ENCODE measurements at regions not wholly inside any gene's neighbourhood (a gene's known extent, or its start where the extent isn't known, plus 50 kb on each side); places are given as distances from the start of the nearest gene placed in this dataset.
"Not testable (repeated sequence)": the region's sequence is repeated elsewhere in the genome, so short reads cannot be mapped to it uniquely, and the experiment has no call there.

DNA sequence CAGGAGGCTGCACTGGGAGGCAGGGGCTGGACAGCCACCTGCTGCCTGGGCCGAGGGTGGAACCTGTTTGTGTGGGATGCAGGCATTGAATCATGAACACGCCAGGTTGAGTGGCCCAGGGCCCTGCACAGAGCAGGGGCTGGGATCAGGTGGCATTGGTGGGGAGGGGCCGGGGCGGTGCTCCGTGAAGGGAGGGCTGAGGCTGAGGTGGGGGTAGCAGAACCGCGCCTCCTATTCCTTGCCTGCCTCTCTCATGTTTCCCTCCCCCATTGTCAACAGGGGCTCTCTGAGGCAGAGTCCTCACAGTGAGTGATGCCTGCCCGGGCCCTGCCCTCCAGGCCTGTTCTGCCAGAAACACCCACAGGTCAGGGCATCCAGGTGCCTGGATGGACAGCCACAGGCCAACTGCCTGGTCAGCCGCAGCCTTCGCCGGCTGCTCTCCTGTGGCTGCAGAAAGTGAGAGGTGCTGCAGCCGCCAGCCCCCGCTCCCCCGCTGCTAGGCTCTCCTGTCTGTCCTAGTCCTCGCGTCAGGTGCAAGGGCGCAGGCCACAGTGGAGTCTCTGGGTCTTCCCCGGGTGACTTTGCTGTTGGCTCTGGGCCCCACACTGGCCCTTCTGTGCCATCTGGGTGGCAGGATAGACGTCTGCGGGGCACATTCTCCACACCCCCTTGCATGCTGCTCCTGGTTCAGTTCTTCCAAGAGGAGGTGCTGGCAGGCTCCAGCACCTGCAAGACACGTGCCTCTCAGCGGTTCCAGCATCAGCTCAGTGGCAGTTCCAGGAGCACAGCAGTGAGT, 79.6 kb upstream of the GOLGA6L4 start:
- TF ChIP-seq, protein P1, sequence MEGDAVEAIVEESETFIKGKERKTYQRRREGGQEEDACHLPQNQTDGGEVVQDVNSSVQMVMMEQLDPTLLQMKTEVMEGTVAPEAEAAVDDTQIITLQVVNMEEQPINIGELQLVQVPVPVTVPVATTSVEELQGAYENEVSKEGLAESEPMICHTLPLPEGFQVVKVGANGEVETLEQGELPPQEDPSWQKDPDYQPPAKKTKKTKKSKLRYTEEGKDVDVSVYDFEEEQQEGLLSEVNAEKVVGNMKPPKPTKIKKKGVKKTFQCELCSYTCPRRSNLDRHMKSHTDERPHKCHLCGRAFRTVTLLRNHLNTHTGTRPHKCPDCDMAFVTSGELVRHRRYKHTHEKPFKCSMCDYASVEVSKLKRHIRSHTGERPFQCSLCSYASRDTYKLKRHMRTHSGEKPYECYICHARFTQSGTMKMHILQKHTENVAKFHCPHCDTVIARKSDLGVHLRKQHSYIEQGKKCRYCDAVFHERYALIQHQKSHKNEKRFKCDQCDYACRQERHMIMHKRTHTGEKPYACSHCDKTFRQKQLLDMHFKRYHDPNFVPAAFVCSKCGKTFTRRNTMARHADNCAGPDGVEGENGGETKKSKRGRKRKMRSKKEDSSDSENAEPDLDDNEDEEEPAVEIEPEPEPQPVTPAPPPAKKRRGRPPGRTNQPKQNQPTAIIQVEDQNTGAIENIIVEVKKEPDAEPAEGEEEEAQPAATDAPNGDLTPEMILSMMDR (IDR thresholded peaks at IDR 0.05): not testable (repeated sequence)
- not testable (repeated sequence) for TF ChIP-seq POLR2A (IDR thresholded peaks at IDR 0.05)

Data from ovary (tissue), 3 donors.